Heart right ventricle (tissue), 16 donors: ENCODE measurements at regions not wholly inside any gene's neighbourhood (a gene's known extent, or its start where the extent isn't known, plus 50 kb on each side); places are given as distances from the start of the nearest gene placed in this dataset.

Experiments used
- ATAC-seq, 8 donors: fragments of 200-7000 bp; cut with Tn5 transposase; one replicate each; pipeline ENCODE4 v1.9.1; 2020; ENCODE audit warnings: mild to moderate bottlenecking in 8 of 8, moderate library complexity in 8 of 8, moderate number of reproducible peaks in 1 of 8
- DNase-seq, 2 donors: peaks; one replicate each; pipeline ENCODE4 v3.0.0-alpha.2; 2020
- H3K27ac ChIP-seq, 10 donors: fragments of 200-600 bp; sonication (generic) in 2 of 10; one replicate each; pipeline versions ENCODE4 v1.5.0 to v1.8.0; 2020 to 2022; ENCODE audit warnings: mild to moderate bottlenecking in 3 of 10
- H3K27me3 ChIP-seq, 7 donors: fragments of 200-600 bp; one replicate each; pipeline ENCODE4 v1.8.0; 2021 to 2022; ENCODE audit warnings: mild to moderate bottlenecking in 2 of 7
- H3K36me3 ChIP-seq, 9 donors: fragments of 200-600 bp; sonication (generic) in 1 of 9; one replicate each; pipeline versions ENCODE4 v1.5.0 to v1.8.0; 2020 to 2022; ENCODE audit warnings: mild to moderate bottlenecking in 2 of 9
- H3K4me1 ChIP-seq, 9 donors: fragments of 200-600 bp; sonication (generic) in 1 of 9; one replicate each; pipeline versions ENCODE4 v1.5.0 to v1.8.0; 2020 to 2022; ENCODE audit warnings: mild to moderate bottlenecking in 4 of 9
- H3K4me3 ChIP-seq, 10 donors: fragments of 200-600 bp; sonication (generic) in 2 of 10; one replicate each; pipeline versions ENCODE4 v1.5.0 to v1.8.0; 2020 to 2022; ENCODE audit warnings: mild to moderate bottlenecking in 7 of 10, moderate library complexity in 2 of 10
- H3K9me3 ChIP-seq, 11 donors: fragments of 200-600 bp in 10 of 11; sonication (generic) in 2 of 11; one replicate each; pipeline versions ENCODE4 v1.5.0 to v1.8.0; 2013 to 2022; ENCODE audit warnings: mild to moderate bottlenecking in 2 of 11, control low read depth in 1 of 11, moderate library complexity in 1 of 11
- CTCF ChIP-seq, 9 donors: fragments of 200-600 bp; sonication (generic) in 2 of 9; IDR thresholded peaks; one replicate each; pipeline versions ENCODE4 v1.5.0 to v1.8.0; 2021 to 2022; ENCODE audit warnings: antibody characterized with exemption in 9 of 9, mild to moderate bottlenecking in 5 of 9, moderate library complexity in 1 of 9
- WGBS, 2 donors: extraction: QIAGEN DNeasy Blood & Tissue Kit; methylation state at CpG; one replicate each; pipeline ENCODE4 v1.1.7; 2013; ENCODE audit warnings: inconsistent platforms in 1 of 2; 5-methylcytosine and 5-hydroxymethylcytosine counted together
- intact Hi-C, 10 donors: fragments of 100-400 bp; cut with DNase I; formaldehyde crosslinking; loops; one replicate each; pipeline versions ENCODE4 v1.11.1 to v1.14.2; 2022
- donor health status: Arrhythmogenic right ventricular cardiomyopathy.
- donor health status: ischemic (EF 13 %, LVEDD 7.1; RV severe dilation, severe dysfunction).
- donor health status: healthy with polysubstance abuse.
- donor health status: DM: no; HTN: yes; CAD: no.
- donor health status: DM: no; HTN: no; CAD: no.
- donor health status: ischemic (EF 25% LVEDD 6.9; RV normal size, moderate dysfunction).
- donor health status: ischemic (EF 25% LVEDD 5.7; RV mildly dilated, moderate dysfunction).
- donor health status: healthy.
- donor health status: DM: yes; HTN: yes; CAD: no.
- donor health status: Ischemic cardiomyopathy.
- donor health status: ischemic (EF 35%, LVEDD 5.7; RV mildly dilated, moderate dysfunction).
- donor health status: nonischemic (EF 11% LVEDD 7.7; RV severe dilation, severe dysfunction).
- donor health status: DM: yes; HTN: yes; CAD: no.
- donor health status: PGD.
- donor health status: ischemic (EF 29% LVEDD 5.4; RV normal size, mild dysfunction).
- donor health status: nonischemic (EF 23%, LVEDD 6.1; RV moderate dilation, normal function).

- no peak overlapping the region for H3K27ac ChIP-seq
- H3K36me3 ChIP-seq: no peaks in the 10 kb centered on the region
- no peaks in the 10 kb centered on the region for H3K4me1 ChIP-seq
- intact Hi-C loops: no loop called here
- peaks cover 0 to 9% (median 0%) of the 10 kb centered on the region in 11 donors for H3K9me3 ChIP-seq
- ATAC-seq (no peak), DNase-seq (no peak)
- TF ChIP-seq CTCF (IDR thresholded peaks at IDR 0.05): no peak
- 61 to 62% methylated on average over 7 of the region's 7 CpGs for WGBS, 2 donors
- no peak overlapping the region for H3K4me3 ChIP-seq
- no peaks in the 10 kb centered on the region for H3K27me3 ChIP-seq
Measured at GRCh38 chr17:22441776-22442175, 749.5 kb downstream of the KCNJ18 start.

GRCh38 chr17:22443061-22443460 is 750.7 kb downstream of the KCNJ18 start:
- no peak for DNase-seq
- Histone ChIP-seq H3K36me3 (no peaks in the 10 kb centered on the region), H3K27ac (no peak overlapping the region), H3K27me3 (no peaks in the 10 kb centered on the region), H3K4me3 (no peak overlapping the region), H3K9me3 (peaks cover 0 to 9% (median 0%) of the 10 kb centered on the region in 11 donors), H3K4me1 (no peaks in the 10 kb centered on the region)
- intact Hi-C loops: no loop called here
- no peak for ATAC-seq
- TF ChIP-seq CTCF (IDR thresholded peaks at IDR 0.05): no peak
- 64 to 76% methylated on average over 6 of the region's 6 CpGs for WGBS, 2 donors

GRCh38 chr17:22453181-22453580 is 760.9 kb downstream of the KCNJ18 start:
- Histone ChIP-seq H3K27me3 (peaks cover 0 to 3% (median 0%) of the 10 kb centered on the region in 7 donors), H3K27ac (no peak overlapping the region), H3K4me3 (no peak overlapping the region), H3K9me3 (peaks cover 0 to 30% (median 0%) of the 10 kb centered on the region in 11 donors), H3K36me3 (no peaks in the 10 kb centered on the region), H3K4me1 (no peaks in the 10 kb centered on the region)
- ATAC-seq (no peak), DNase-seq (no peak)
- WGBS, 2 donors: 84 to 89% methylated on average over 19 of the region's 19 CpGs
- no peak for TF ChIP-seq CTCF (IDR thresholded peaks at IDR 0.05)
- intact Hi-C loops: no loop called here

- 65 to 69% methylated on average over 82 of the region's 82 CpGs for WGBS, 2 donors
- no peak for ATAC-seq
- H3K4me3 ChIP-seq: no peak overlapping the region
- peaks cover 0 to 42% (median 0%) of the 10 kb centered on the region in 11 donors for H3K9me3 ChIP-seq
- H3K4me1 ChIP-seq: no peaks in the 10 kb centered on the region
- no peak for DNase-seq
- H3K36me3 ChIP-seq: no peaks in the 10 kb centered on the region
- intact Hi-C loops: no loop called here
- TF ChIP-seq CTCF (IDR thresholded peaks at IDR 0.05): no peak
- peaks cover 0 to 3% (median 0%) of the 10 kb centered on the region in 7 donors for H3K27me3 ChIP-seq
- no peak overlapping the region for H3K27ac ChIP-seq
Measured at GRCh38 chr17:22454070-22454999, 762.0 kb downstream of the KCNJ18 start.
